AG10803 (cell line): ENCODE measurements at regions not wholly inside any gene's neighbourhood (a gene's known extent, or its start where the extent isn't known, plus 50 kb on each side); places are given as distances from the start of the nearest gene placed in this dataset.

Experiments used
- DNase-seq: peaks from one replicate; pipeline ENCODE4 v3.0.0; 2010; ENCODE audit warnings: low read depth
- H3K4me3 ChIP-seq: 2 replicates; pipeline ENCODE4 v1.5.1; 2011; ENCODE audit warnings: mild to moderate bottlenecking, low read length, control low read depth
- CTCF ChIP-seq: conservative IDR thresholded peaks from 2 replicates; pipeline ENCODE4 v1.5.1; 2011; ENCODE audit warnings: mild to moderate bottlenecking, low read length, control low read depth, inconsistent platforms

DNA sequence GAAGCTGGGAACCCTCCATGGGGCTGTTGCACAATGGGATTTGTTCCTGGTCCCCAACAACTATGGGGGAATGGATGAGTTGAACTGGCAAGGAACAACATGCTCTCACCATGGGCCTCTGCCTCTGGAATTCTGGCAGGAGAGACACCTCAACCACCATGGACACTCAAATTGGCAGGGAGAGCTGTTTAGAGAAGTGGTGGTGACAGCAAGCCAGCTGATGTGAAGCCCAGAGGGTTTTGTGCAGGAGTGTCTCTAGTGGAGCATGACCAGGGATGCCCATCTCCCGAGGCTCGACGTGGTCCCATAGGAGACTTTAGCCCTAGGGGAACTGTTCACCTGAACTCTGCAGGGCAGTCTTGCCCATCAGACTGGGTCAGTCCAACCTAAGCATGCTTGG, 345.2 kb upstream of the CCDC196 start:
- no peak for DNase-seq
- no peak overlapping the region for H3K4me3 ChIP-seq
- no peak for TF ChIP-seq CTCF

- no peak for TF ChIP-seq CTCF
- no peak for DNase-seq
- no peak overlapping the region for H3K4me3 ChIP-seq
These were observed 344.4 kb upstream of the CCDC196 start for GRCh38 chr14:66141733-66142132.

DNA sequence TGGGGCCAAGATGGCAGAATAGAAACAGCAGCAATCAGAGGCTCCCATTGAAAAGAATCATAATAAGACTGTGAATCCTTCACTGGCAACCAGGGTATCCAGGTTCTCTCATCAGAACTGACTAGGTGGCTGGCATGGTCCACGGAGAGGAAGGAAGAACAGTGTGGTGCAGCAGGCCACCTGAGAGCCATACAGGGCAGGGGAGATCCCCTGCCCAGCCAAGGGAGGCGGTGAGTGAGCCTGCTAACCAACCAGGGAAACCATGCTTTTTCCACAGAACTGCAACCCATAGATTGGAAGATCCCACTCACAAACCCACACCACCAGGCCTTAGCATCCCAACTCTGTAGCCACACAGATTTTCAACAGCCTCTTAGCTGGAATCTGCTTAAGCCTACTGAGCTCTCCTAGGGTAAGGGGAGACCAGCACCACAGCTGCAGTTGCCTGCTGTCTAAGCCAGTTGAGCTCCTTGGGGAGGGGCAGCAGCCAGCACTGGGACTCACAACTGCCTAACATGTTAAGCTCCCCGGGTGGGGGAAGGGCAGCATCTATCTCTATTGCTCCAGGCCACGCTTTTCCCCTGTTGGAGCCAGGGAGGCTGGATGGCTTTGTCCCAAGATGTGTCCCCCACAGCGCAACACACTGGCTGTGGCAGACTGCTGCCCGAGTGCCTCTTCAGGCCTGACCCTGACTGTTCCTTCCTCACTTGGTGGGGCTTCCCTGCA, 342.6 kb upstream of the CCDC196 start:
- TF ChIP-seq CTCF, result no peak
- no peak for DNase-seq
- no peak overlapping the region for H3K4me3 ChIP-seq

GRCh38 chr14:66152302-66152701, 333.9 kb upstream of the CCDC196 start:
- DNase-seq, result no peak
- TF ChIP-seq CTCF, result no peak
- H3K4me3 ChIP-seq, result no peak overlapping the region

- no peak for TF ChIP-seq CTCF
- H3K4me3 ChIP-seq, result no peak overlapping the region
- DNase-seq, result no peak
These were observed 333.4 kb upstream of the CCDC196 start for GRCh38 chr14:66152747-66153146.

DNA sequence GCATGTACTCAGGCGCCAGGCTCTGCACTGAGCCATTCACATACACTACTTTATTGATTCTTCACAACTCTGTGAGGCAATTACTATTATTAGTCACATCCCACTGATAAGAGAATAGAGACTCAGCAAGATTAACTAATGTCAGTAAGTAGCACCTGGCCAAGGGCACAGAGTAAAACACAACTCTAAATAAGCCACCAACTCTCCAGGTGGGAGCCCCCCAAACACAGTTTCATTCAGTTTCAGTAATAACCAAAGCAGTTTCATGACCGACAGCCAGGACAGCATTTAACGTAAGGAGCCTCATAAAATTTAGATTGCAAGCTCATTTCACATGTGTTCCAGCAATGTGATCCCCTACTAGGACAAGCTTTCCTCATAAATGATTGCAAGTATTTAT, 323.1 kb upstream of the CCDC196 start:
- no peak overlapping the region for H3K4me3 ChIP-seq
- no peak for DNase-seq
- no peak for TF ChIP-seq CTCF

- DNase-seq, result no peak
- no peak for TF ChIP-seq CTCF
- H3K4me3 ChIP-seq, result no peak overlapping the region
These were observed 320.8 kb upstream of the CCDC196 start for GRCh38 chr14:66165337-66165736.
